Peyer's patch (tissue), 4 donors: ENCODE measurements at regions not wholly inside any gene's neighbourhood (a gene's known extent, or its start where the extent isn't known, plus 50 kb on each side); places are given as distances from the start of the nearest gene placed in this dataset.

ENCODE experiments used
- CTCF ChIP-seq, 6 experiments: fragments of 450-650 bp in 4 of 6; fragments of 200-600 bp in 2 of 6; sonication (generic) in 1 of 6; IDR thresholded peaks; one replicate each; pipeline ENCODE4 v1.5.1; 2017 to 2019; ENCODE audit warnings: antibody characterized with exemption in 6 of 6, mild to moderate bottlenecking in 3 of 6, moderate library complexity in 1 of 6
- POLR2A ChIP-seq, 2 donors: fragments of 450-650 bp; IDR thresholded peaks; one replicate each; pipeline ENCODE4 v1.5.1; 2017; ENCODE audit warnings: antibody characterized with exemption in 2 of 2, mild to moderate bottlenecking in 2 of 2, moderate library complexity in 2 of 2

DNA sequence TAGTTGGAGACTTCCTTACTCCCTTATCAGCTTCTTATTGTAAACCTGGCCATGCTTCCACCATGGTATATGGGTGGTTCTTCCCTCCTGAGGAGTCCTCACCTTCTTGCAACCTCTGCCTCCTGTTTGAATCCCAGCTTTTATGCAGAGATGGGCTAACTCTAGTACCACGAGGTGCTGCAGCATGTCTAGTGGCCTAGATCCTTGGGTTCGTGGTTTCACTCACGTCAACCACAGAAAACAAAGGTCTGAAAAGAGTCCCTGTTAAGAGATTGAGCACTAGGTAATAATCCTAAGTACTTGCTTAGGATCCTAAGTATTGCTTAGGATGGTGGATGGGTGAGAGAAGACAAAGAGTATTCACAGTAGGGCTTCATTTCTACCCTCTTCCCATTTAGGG is 133.7 kb downstream of the FCRL5 start:
- no peak for TF ChIP-seq CTCF (IDR thresholded peaks at IDR 0.05)
- TF ChIP-seq POLR2A (IDR thresholded peaks at IDR 0.05), result no peak
